Right atrium auricular region (tissue), 2 donors: ENCODE measurements at regions not wholly inside any gene's neighbourhood (a gene's known extent, or its start where the extent isn't known, plus 50 kb on each side); places are given as distances from the start of the nearest gene placed in this dataset.

ENCODE experiments used
- DNase-seq: peaks from one replicate; pipeline ENCODE4 v3.0.0-alpha.2; 2019; ENCODE audit warnings: low spot score
- H3K27ac ChIP-seq, 2 donors: fragments of 200-600 bp; sonication (generic); 1 replicate in 1 of 2; 2 replicates in 1 of 2; pipeline ENCODE4 v1.5.1; 2016 to 2019
- H3K27me3 ChIP-seq, 2 donors: fragments of 200-600 bp; sonication (generic); one replicate each; pipeline versions ENCODE4 v1.5.1 to v1.6.0; 2017 to 2019
- H3K36me3 ChIP-seq: fragments of 200-600 bp; sonication (generic); one replicate; pipeline ENCODE4 v1.5.1; 2016
- H3K4me1 ChIP-seq, 2 donors: fragments of 200-600 bp; sonication (generic); one replicate each; pipeline versions ENCODE4 v1.5.1 to v1.6.0; 2017 to 2019
- H3K4me3 ChIP-seq, 2 donors: fragments of 200-600 bp; sonication (generic); 1 replicate in 1 of 2; 2 replicates in 1 of 2; pipeline ENCODE4 v1.5.1; 2017 to 2019; ENCODE audit warnings: mild to moderate bottlenecking in 1 of 2, moderate library complexity in 1 of 2
- H3K9me3 ChIP-seq, 2 donors: fragments of 200-600 bp; sonication (generic); one replicate each; pipeline ENCODE4 v1.5.1; 2019
- TF ChIP-seq, protein P1 (sequence below), 2 donors: fragments of 200-600 bp; sonication (generic); IDR thresholded peaks; one replicate each; pipeline ENCODE4 v1.5.1; 2019; ENCODE audit warnings: antibody characterized with exemption in 2 of 2

DNA sequence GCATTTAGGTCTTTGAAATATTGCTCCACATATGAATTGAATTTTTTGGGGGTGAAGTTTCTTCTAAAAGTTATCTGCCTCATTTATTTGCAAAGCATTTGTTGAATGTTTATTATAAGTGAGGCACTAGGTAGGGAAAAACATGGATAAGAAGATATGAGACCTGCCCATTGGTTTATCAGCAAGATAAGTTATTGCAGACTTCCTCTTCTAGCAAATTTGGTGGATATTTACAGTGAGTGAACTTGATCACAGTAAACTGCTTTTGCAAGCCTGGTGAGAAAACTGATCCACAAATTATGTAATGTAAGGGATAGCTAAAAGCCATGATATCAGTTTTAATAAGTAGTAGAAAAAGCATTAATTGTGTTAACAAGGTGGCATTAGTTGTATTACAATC, 364.8 kb downstream of the SOCS6 start:
- Histone ChIP-seq H3K27me3 (no peaks in the 10 kb centered on the region), H3K4me3 (no peak overlapping the region), H3K4me1 (no peaks in the 10 kb centered on the region), H3K36me3 (no peaks in the 10 kb centered on the region), H3K9me3 (no peaks in the 10 kb centered on the region), H3K27ac (no peak overlapping the region)
- DNase-seq: no peak
- TF ChIP-seq, protein P1, sequence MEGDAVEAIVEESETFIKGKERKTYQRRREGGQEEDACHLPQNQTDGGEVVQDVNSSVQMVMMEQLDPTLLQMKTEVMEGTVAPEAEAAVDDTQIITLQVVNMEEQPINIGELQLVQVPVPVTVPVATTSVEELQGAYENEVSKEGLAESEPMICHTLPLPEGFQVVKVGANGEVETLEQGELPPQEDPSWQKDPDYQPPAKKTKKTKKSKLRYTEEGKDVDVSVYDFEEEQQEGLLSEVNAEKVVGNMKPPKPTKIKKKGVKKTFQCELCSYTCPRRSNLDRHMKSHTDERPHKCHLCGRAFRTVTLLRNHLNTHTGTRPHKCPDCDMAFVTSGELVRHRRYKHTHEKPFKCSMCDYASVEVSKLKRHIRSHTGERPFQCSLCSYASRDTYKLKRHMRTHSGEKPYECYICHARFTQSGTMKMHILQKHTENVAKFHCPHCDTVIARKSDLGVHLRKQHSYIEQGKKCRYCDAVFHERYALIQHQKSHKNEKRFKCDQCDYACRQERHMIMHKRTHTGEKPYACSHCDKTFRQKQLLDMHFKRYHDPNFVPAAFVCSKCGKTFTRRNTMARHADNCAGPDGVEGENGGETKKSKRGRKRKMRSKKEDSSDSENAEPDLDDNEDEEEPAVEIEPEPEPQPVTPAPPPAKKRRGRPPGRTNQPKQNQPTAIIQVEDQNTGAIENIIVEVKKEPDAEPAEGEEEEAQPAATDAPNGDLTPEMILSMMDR (IDR thresholded peaks at IDR 0.05): no peak

DNA sequence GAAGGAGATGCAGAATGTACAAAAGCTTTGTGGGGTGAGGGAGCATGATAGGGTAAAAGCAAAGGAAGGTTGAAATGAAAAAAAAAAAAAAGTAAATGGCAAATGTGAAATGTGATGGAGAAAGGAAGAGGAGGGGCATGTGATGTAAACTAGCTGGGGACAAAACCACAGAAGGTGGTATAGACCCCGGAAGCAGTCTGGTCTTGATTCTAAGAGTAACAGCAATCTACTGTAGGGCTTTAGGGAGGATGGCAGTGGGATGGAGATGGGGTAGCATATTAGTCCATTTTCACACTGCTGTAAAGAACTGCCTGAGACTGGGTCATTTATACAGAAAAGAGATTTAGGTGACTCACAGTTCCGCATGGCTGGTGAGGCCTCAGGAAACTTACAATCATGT, 362.0 kb downstream of the SOCS6 start:
- no peaks in the 10 kb centered on the region for H3K27me3 ChIP-seq
- DNase-seq: no peak
- H3K4me1 ChIP-seq: no peaks in the 10 kb centered on the region
- TF ChIP-seq, protein P1 (IDR thresholded peaks at IDR 0.05): no peak
- H3K27ac ChIP-seq: no peak overlapping the region
- H3K36me3 ChIP-seq: no peaks in the 10 kb centered on the region
- H3K9me3 ChIP-seq: no peaks in the 10 kb centered on the region
- no peak overlapping the region for H3K4me3 ChIP-seq

DNA sequence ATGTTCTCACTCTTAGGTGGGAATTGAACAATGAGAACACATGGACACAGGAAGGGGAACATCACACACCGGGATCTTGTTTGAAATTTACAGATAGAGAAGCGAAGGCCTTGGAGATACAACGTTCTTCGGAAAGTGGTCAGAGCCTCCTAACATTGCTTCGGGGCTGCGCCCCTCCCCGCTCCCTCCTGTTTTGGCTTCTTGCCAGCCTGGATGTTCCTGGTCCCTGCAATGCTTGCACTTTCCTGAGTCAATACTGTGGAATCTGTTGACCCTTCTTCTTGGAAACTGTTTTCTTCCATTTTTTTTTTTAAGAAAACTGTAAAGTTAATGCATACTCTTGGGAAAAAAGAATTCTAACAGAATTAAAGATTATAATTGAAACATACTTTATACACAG, 360.8 kb downstream of the SOCS6 start:
- Histone ChIP-seq H3K36me3 (no peaks in the 10 kb centered on the region), H3K4me1 (no peaks in the 10 kb centered on the region), H3K27me3 (no peaks in the 10 kb centered on the region), H3K27ac (no peak overlapping the region), H3K4me3 (no peak overlapping the region), H3K9me3 (no peaks in the 10 kb centered on the region)
- no peak for DNase-seq
- TF ChIP-seq, protein P1 (IDR thresholded peaks at IDR 0.05): no peak

DNA sequence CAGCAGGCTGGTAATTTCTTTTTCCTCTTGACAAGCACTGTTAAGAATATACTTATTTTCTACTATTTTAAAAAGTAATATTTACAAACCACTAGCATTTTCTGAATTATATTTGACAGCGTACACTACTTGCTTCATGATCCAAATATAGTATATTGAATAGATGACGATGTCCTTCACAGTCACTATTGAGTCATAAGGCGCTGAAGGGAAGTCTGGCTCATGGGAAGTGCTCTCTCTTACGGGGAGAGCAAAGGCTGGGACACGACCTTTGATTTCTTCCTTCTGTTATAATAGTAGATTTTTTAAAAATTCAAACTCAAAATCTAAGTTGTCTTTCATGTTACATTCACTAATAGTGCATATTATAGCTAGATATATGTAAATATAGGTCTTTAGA, 357.1 kb downstream of the SOCS6 start:
- no peaks in the 10 kb centered on the region for H3K36me3 ChIP-seq
- no peaks in the 10 kb centered on the region for H3K4me1 ChIP-seq
- no peak for DNase-seq
- H3K27me3 ChIP-seq: no peaks in the 10 kb centered on the region
- H3K9me3 ChIP-seq: no peaks in the 10 kb centered on the region
- no peak overlapping the region for H3K4me3 ChIP-seq
- TF ChIP-seq, protein P1 (IDR thresholded peaks at IDR 0.05): no peak
- H3K27ac ChIP-seq: no peak overlapping the region

DNA sequence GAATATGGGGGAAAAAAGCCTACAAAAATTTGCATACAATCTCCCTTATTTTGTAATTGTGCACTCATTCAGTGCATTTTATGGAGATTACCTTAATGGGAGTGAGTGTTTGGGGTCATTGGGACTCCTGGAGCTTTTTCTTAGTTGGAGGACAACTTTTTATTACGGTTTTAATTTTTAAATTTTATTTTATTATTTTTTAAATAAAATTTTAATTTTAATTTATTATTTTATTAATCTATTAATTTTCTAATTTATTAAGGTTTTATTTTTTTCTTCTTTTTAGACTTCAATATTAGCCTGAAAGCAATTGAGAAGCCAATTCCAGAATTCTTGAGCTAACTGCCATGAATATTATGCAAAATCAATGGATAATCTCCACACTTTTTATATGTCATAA, 355.0 kb downstream of the SOCS6 start:
- no peaks in the 10 kb centered on the region for H3K9me3 ChIP-seq
- no peaks in the 10 kb centered on the region for H3K4me1 ChIP-seq
- TF ChIP-seq, protein P1 (IDR thresholded peaks at IDR 0.05): no peak
- H3K27ac ChIP-seq: no peak overlapping the region
- H3K36me3 ChIP-seq: no peaks in the 10 kb centered on the region
- H3K27me3 ChIP-seq: no peaks in the 10 kb centered on the region
- no peak overlapping the region for H3K4me3 ChIP-seq
- no peak for DNase-seq

DNA sequence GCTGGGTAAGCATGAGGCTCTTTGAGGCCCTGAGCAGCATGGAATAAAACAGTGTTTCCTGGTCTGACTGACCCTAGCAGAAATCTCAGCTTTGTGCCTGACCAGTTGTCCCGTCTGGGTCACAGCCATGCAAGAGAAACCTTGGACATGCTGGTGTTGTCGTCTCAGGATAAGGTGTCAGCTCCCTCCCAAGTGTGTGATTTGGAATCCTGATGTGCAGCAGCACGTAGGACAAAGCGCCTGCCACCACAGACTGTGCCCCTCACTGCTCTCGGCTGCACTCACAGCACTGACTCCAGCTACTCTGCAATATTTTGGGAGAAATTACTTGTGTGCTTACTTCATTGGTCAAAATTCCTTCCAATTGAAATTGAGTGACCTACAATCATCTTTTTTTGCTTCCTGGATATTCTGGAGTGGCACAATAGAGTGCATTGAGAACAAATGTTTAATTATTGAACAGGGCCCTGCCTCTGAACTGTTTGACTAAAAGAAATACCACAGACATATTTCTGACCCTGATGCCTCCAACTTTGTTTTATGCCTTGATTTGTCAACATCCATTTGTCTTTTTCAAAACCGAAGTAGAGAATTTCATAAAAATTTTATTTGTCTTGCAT, 352.4 kb downstream of the SOCS6 start:
- DNase-seq: no peak
- TF ChIP-seq, protein P1 (IDR thresholded peaks at IDR 0.05): no peak
- no peaks in the 10 kb centered on the region for H3K4me1 ChIP-seq

More for the DNA sequence above, 352.4 kb downstream of the SOCS6 start:
- Histone ChIP-seq H3K27me3 (no peaks in the 10 kb centered on the region), H3K27ac (no peak overlapping the region), H3K4me3 (no peak overlapping the region), H3K36me3 (no peaks in the 10 kb centered on the region), H3K9me3 (no peaks in the 10 kb centered on the region)
